Left colon (tissue), 2 donors: ENCODE measurements at regions not wholly inside any gene's neighbourhood (a gene's known extent, or its start where the extent isn't known, plus 50 kb on each side); places are given as distances from the start of the nearest gene placed in this dataset.
"Not testable (repeated sequence)": the region's sequence is repeated elsewhere in the genome, so short reads cannot be mapped to it uniquely, and the experiment has no call there.

Experiments used
- ATAC-seq: fragments of 200-7000 bp; cut with Tn5 transposase; one replicate; pipeline ENCODE4 v1.9.1; 2020; ENCODE audit warnings: mild to moderate bottlenecking, moderate library complexity
- DNase-seq, 2 donors: peaks; one replicate each; pipeline ENCODE4 v3.0.0-alpha.2; 2020
- intact Hi-C, 2 donors: fragments of 100-400 bp; cut with DNase I in 1 of 2; cut with micrococcal nuclease in 1 of 2; formaldehyde crosslinking; loops; one replicate each; pipeline versions ENCODE4 v1.11.2 to v1.14.0; 2022; cut with DNase I, micrococcal nuclease
- donor health status: DM: no; HTN: no; CAD: no.
- donor health status: DM: yes; HTN: yes; CAD: no.

DNA sequence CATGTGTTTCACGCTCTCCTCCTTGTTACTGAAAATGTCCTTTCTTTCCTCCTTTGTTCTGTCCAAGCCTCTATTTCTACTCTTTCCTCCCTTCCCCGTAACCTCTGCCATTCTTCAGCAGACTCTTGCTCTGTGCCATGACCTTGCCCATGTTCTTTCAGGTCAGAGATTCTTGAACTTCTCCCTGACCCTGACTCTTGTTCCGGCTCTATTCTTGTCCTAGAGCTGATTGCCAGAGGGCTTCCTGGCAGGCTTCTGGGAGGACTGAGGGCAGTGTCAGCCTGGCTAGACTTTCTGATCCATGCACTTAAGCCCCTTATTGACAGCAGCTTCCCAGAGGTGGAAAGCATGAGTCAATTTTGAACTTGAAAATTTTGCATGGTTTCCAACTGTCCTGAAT, 174.2 kb downstream of the TMEM161B start:
- DNase-seq (no peak), ATAC-seq (no peak)
- intact Hi-C loops: no loop called here

DNA sequence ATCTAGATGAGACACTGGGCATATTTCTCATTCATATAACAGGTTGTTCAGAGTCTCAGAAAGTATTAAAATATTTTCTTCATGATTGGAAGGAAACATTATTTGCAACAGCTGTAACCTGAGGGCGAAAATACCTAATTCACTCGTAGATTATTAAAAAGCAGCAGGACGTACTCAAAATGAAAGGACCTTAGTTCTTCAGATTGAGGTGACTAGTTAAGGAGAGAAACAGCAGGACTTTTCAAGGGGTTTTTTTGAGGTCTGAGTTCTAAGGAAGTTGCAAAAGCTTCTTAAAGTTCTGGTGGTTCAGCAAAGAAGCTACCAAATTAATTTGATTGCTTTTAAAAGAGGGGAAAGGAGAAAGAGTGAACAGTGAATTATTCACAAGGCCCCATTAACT, 174.9 kb downstream of the TMEM161B start:
- ATAC-seq: no peak
- no peak for DNase-seq
- intact Hi-C loops: no loop called here

DNA sequence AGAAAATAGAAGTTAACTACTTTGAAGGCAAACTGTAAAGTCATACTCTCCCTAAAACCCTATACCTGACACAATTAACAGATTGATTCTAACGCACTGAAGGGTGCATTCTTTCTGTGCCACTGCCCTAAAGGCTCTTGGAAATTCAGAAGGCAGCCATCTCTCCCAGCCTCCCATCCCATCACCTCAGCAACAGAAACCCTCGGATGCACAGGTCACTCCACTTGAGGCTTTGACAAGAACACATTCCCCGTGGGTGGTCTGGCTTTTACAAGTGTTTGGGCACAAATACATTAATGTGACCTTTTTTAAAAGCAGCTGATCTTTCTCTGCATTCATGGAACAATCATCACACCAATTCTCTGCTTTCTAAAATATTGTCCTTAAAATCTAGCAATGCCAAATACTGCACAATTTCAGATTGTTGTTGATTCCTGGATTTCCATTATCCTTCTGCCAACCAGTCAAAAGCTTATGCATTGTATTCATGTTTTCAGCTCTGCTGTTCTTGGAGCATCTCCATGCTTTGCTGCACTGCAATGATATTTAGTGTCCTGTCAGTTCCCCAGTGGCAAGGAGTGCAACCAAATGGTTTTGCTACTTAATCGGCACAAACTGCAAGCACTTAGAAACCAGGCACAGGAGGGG, 175.6 kb downstream of the TMEM161B start:
- ATAC-seq (no peak), DNase-seq (no peak)
- intact Hi-C loops: no loop called here

DNA sequence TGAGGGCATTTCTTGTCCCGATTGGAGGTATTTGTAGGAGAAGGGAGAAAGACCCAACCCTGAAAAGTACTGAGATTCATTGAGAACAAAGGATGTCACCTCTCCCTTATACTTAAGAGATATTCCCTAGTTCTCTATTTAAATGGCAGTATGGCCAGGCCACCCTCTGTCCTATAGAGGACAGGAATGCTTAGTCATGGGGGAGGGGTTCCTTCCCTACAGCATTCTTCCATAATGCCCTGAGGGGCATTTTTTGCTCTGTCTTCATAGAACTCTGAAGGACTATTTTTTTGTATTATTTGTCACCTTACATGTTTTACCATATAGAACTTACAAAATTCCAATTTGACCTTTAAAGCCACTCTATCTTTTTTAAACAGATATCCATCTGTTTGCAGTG, 176.3 kb downstream of the TMEM161B start:
- ATAC-seq: no peak

DNA sequence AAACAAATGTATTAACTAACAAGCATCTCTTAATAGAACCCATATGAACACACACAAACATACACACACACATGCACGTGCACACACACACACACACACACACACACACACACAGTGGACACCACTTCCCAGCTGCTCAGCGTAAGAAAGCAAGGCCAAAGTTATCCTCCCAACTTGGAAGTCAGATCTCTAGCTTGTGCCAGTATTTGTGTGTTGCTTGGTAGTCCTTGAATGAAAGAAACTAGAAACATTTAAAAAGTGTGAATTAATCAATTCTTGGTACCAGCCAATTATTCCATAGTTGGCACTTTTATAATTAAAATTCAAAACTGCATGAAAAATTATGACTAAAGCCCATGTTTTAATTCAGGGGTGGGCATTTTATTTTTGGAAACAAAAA, 178.1 kb downstream of the TMEM161B start:
- ATAC-seq: no peak
- intact Hi-C loops: no loop called here
- no peak for DNase-seq

More for the DNA sequence above, 176.3 kb downstream of the TMEM161B start:
- intact Hi-C loops: no loop called here
- no peak for DNase-seq

DNA sequence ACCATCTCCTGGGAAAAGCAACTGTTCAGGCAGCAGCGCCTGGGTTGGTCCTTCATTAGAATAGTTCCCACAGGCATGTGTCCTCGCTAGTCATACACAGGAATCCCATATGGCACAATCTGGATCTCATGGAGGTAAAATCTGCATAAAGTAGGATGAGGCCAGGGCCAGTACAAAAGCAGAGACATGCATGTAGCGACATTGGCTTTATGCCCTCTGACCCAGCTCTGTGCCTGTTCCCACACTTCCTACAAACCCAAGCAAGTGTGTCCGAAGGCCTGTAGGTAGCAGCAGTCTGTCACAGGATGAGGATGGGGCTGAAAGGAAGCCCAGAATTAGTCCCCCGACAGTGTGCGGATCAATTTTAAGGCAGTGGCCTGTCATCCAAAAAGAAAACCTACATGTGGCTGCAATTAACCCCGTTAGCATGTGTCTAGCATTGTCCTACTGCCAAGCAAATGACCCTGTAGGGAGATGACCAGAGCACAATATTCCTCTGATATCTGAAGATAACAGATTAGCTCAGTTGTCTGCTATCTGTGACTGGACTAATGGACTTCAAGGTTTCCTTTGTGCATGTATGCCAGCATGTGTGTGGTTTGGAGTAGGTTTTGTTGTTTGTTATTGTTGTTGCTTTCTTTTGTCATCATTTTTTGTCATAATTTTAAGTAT, 178.8 kb downstream of the TMEM161B start:
- intact Hi-C loops: no loop called here
- no peak for DNase-seq
- no peak for ATAC-seq

DNA sequence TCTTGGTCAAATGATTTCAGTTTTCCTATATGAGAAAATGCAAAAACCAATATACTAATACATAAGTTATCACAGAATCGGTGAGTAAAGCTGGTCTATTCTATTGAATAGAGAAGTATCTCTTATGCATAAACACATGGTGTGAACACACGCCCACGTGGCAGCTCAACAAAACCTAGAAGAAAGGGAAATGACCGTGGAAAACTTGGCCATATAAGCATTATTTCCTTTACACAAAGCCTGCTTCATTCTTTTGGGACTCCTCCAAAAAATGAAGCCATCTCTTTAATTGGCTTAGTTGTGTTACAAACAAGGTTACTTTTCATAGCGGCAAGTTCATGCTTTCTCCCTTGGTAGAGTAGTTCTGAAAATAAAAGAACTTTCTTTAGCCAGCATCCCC, 183.2 kb downstream of the TMEM161B start:
- intact Hi-C loops: no loop called here
- no peak for DNase-seq
- ATAC-seq: no peak

DNA sequence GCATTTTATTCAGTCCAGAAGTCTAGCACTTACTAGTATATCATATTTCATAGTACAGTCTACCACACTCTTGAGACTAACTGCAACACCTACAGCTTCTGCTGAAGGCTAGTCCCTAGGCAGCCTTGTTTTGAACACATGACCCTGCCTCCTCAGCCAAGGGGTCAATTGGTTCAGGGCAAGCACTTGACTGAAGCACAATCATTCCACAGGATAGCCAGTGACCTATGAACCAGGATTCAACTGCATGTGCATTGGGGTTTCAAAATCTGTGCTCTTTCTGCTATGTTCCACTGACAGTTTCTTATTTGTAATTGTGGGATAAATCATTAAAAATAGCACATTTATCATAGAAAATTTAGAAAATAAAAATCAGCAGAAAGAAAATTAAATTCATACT, 186.8 kb downstream of the TMEM161B start:
- intact Hi-C loops: no loop called here
- no peak for ATAC-seq
- no peak for DNase-seq

DNA sequence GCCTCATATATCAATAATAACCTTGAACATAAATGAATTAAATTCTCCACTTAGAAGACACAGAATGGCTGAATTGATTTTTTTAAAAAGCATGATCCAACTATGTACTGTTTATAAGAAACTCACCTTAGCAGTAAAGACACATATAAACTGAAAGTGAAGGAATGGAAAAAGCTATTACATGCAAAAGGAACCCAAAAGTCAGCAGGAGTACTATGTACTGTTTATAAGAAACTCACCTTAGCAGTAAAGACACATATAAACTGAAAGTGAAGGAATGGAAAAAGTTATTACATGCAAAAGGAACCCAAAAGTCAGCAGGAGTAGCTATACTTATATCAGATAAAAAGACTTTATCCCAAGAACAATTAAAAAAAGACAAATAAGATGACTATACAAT, 204.8 kb downstream of the TMEM161B start:
- intact Hi-C loops: no loop called here
- no peak for ATAC-seq
- DNase-seq: no peak

DNA sequence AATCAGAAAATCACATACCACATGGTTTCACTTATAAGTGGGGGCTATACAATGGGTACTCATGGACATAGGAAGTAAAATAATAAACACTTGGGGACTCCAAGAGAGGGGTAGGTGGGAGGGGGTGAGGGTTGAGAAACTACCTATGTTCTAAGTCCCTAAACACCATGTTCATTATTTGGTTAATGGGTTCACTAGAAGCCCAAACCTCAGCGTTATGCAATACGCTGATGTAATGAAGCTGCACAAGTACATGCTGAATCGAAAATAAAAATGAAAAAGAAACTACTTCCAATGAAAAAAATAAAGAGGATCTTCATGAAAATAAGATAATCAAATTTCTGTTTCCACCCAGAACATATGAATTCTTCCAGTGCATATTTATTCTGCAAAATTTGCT, 208.5 kb downstream of the TMEM161B start:
- DNase-seq (no peak), ATAC-seq (no peak)
- intact Hi-C loops: no loop called here

DNA sequence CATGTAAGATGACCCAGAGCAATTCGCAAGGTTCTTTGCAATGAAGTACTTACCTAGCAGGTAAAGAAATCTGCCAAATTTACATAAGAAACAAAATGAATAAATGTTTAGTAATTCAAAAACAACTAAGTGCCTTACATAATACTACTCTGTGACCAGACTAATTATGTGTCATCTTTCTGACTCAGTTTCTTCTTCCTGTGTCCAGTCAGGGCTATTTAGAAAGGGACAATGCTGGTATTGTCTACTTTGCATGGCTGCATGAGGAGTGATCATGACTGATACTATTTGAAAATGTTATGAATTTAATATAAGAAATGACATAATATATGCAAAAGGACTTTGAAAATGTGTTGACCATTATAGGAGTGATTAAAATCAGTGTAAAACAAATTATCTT, 210.0 kb downstream of the TMEM161B start:
- no peak for ATAC-seq
- no peak for DNase-seq
- intact Hi-C loops: no loop called here

DNA sequence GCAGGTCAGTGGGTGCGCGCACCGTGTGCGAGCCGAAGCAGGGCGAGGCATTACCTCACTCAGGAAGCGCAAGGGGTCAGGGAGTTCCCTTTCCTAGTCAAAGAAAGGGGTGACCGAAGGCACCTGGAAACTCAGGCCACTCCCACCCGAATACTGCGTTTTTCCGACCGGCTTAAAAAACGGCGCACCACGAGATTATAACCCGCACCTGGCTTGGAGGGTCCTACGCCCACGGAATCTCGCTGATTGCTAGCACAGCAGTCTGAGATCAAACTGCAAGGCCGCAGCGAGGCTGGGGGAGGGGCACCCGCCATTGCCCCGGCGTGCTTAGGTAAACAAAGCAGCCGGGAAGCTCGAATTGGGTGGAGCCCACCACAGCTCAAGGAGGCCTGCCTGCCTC, 216.2 kb downstream of the TMEM161B start:
- intact Hi-C loops, ATAC-seq, DNase-seq: not testable (repeated sequence)

DNA sequence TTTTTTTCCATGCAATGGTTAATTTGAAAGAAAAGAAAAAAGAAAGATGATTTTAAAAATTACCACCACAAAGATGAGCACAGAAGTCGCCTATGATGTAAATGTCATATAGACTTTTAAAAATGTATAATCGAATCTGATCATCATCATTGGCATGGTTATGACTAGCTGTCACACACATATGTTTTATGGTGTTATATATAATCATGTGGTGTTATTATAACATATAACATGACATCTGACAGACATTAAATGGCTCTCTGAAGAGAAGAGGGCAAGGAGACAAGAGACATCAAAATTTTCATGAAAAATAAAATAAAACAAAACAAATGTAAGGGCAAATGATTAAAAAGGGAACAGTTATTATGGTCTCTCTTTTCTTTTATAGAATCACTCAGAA, 217.5 kb downstream of the TMEM161B start:
- DNase-seq (no peak), ATAC-seq (no peak)
- intact Hi-C loops: no loop called here

DNA sequence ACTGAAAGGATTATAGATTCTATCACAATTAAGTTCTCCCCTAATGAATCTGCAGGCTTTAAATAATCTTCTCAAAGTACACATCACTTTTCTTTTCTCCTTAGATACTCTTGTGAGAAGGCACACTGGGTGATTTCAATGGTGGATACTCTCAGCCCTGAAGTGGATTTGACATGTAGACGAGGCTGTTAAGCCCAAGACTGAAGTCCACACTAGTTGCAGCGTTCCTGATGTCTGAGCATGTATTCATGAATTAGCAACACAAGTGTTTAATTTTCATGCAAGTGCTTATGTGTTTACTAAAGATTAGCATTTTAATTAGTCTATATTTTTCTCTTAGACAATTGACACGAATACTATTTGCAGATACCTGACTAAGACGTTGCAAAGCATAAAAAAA, 218.9 kb downstream of the TMEM161B start:
- intact Hi-C loops: no loop called here

DNA sequence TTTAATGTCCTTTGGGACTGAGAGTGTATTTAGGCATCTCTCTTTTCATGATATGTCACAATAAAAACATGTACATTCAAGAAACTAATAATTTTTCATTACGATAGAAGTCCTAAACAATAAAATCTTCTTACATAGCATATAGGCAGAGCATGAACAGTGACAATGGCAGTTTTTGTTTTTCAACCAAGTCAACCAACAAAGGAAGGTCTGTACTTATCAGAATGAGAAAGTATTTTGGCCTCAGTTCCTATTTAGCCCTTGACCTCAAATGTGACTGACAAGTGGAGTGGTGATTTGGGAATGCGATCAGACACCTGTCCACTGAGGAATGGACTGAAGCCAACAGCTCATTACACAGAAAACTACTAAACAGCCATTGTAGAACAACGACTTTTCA, 219.5 kb downstream of the TMEM161B start:
- intact Hi-C loops: no loop called here
- no peak for DNase-seq
- ATAC-seq: no peak

More for the DNA sequence above, 218.9 kb downstream of the TMEM161B start:
- no peak for DNase-seq
- ATAC-seq: no peak

DNA sequence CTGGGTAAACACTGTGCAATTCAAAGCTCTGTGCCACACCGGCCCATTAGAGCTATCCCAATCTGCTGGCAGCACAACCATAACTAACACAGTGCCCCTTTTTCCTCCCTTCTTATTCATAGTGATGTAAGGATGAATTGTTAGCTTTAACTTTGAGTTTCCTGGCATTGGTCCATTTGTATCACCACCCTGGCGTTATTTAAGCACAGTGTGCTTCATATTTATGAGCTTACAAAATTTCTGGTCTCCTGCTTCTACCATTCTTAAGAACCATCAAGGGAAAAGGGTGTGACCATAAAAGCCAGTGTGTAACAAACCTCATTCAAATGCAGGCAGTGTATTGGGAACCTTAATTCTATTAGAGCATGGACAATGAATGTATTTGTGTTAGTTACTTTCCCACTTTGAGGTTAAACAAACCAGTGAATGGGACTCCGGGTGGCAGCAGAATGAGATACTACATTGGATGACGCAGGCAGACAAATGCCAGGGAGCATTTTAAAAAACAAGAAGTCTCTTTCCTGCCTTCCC, 222.6 kb downstream of the TMEM161B start:
- intact Hi-C loops: no loop called here
- ATAC-seq (no peak), DNase-seq (no peak)

DNA sequence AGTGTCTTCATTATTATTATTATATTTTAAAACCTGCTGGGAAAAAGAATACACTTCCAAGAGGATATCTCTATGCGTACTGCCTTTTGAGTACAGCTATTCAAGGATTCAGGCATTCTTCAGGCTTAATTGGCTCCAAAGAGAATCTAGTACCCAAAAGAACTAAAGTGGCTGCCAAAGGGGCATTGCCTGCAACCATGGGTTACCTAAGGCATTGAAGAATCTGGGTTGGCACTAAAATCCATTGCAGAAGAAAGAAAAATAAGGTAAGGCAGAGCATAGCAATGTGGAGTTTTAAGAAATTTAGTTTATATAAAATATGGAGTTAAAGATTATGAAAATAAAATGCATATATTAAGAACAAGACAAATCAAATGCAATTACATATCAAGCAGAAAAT, 223.5 kb downstream of the TMEM161B start:
- no peak for DNase-seq
- no peak for ATAC-seq
- intact Hi-C loops: no loop called here

DNA sequence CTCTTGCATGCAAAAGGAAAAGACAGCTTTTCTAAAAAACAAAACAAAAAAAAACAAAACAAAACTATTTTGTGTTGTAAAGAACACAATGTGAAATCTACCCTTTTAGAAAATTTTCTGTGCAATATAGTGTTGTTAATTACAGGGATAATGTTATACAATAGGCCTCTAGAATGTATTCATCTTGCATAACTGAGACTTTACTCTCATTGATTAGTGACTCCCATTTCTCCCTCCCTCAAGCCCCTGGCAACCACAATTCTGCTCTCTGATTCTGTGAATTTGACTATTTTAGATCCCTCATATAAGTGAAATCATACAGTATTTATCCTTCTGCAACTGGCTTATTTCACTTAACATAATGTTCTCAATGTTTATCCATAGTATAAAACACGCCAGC, 234.1 kb downstream of the TMEM161B start:
- ATAC-seq (no peak), DNase-seq (no peak)
- intact Hi-C loops: no loop called here

DNA sequence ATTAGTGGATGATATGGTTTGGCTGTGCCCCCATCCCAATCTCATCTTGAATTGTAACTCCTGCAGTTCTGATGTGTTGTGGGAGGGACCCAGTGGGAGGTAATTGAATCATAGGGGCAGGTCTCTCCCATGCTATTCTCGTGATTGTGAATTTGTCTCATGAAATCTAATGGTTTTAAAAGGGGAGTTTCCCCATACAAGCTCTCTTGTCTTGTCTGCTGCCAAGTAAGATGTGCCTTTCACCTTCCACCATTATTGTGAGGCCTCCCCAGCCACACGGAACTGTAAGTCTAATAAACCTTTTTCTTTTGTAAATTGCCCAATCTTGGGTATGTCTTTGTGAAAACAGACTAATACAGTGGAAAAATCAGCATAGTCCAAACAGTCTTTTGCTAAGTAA, 235.5 kb downstream of the TMEM161B start:
- no peak for DNase-seq
- no peak for ATAC-seq
- intact Hi-C loops: no loop called here

DNA sequence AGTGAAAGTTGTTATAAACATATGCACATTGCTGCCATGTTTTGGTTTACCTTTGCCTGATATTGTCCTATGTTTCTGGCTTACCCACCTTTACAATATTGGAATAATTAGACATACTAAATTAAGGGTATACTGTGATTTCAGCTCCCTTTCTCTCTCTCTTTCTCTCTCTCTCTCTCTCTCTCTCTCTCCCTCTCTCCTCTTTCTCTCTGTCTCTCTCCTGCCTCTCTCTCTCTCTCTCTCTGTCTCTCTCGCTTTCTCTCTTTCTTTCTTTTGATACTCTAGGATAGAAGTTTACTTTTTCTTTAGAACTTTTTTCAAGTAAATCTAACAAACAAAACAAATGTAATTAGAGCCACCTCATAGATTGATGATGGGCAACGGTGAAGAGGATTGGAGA, 239.6 kb downstream of the TMEM161B start:
- ATAC-seq: no peak
- intact Hi-C loops: no loop called here

DNA sequence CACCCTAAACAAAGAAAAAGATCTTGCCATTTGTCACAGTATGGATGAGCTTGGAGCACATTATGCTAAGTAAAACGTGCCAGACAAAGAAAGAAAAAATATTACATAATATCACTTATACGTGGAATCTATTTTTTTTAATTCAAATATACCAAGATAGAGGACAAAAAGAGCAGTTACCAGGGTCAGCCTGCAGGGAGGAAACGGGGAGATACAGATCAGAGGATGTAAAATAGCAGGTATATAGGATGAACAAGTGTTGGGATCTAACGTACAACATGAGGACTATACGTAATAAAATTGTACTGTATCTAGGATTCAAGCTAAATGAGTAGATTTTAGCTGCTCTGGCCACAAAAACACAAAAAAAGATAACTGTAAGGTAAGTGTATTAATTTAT, 247.5 kb downstream of the TMEM161B start:
- DNase-seq (no peak), ATAC-seq (no peak)

More for the DNA sequence above, 239.6 kb downstream of the TMEM161B start:
- no peak for DNase-seq

More for the DNA sequence above, 247.5 kb downstream of the TMEM161B start:
- intact Hi-C loops: no loop called here
